GM19455 (cell line): ENCODE measurements at regions not wholly inside any gene's neighbourhood (a gene's known extent, or its start where the extent isn't known, plus 50 kb on each side); places are given as distances from the start of the nearest gene placed in this dataset.
"Not testable (repeated sequence)": the region's sequence is repeated elsewhere in the genome, so short reads cannot be mapped to it uniquely, and the experiment has no call there.

Experiments
- ATAC-seq: cut with Tn5 transposase; IDR thresholded peaks from one replicate; pipeline ENCODE4 v1.9.1; 2021; ENCODE audit not compliant: unreplicated experiment

- ATAC-seq: no peak
Observed at GRCh38 chr5:1638658-1639400, 115.1 kb upstream of the LPCAT1 start.

GRCh38 chr5:1637639-1638481 lies 114.1 kb upstream of the LPCAT1 start:
- ATAC-seq: no peak

GRCh38 chr5:1636981-1637638 lies 113.3 kb upstream of the LPCAT1 start:
- ATAC-seq: no peak

GRCh38 chr5:1636208-1636770 lies 112.5 kb upstream of the LPCAT1 start:
- ATAC-seq: not testable (repeated sequence)

GRCh38 chr5:1635477-1635876 lies 111.7 kb upstream of the LPCAT1 start:
- ATAC-seq: not testable (repeated sequence)

- no peak for ATAC-seq
Observed at GRCh38 chr5:1634337-1634661, 110.5 kb upstream of the LPCAT1 start.

GRCh38 chr5:1633605-1634336 lies 110.0 kb upstream of the LPCAT1 start:
- peak; percentile 98 for ATAC-seq

GRCh38 chr5:1631004-1631403 lies 107.2 kb upstream of the LPCAT1 start:
- ATAC-seq: not testable (repeated sequence)

- ATAC-seq: not testable (repeated sequence)
Observed at GRCh38 chr5:1626397-1626796, 102.6 kb upstream of the LPCAT1 start.

GRCh38 chr5:1619531-1619930 lies 95.8 kb upstream of the LPCAT1 start:
- ATAC-seq: not testable (repeated sequence)

- ATAC-seq: not testable (repeated sequence)
Observed at GRCh38 chr5:1618296-1618865, 94.6 kb upstream of the LPCAT1 start.

- ATAC-seq: not testable (repeated sequence)
Observed at GRCh38 chr5:1617236-1617755, 93.5 kb upstream of the LPCAT1 start.

GRCh38 chr5:1613515-1613914 lies 89.8 kb upstream of the LPCAT1 start:
- not testable (repeated sequence) for ATAC-seq

GRCh38 chr5:1610526-1610925 lies 86.8 kb upstream of the LPCAT1 start:
- ATAC-seq: not testable (repeated sequence)

GRCh38 chr5:1609111-1609510 lies 85.4 kb upstream of the LPCAT1 start:
- ATAC-seq: not testable (repeated sequence)

- not testable (repeated sequence) for ATAC-seq
Observed at GRCh38 chr5:1608336-1608735, 84.6 kb upstream of the LPCAT1 start.

- ATAC-seq: not testable (repeated sequence)
Observed at GRCh38 chr5:1606951-1607350, 83.2 kb upstream of the LPCAT1 start.

- ATAC-seq: not testable (repeated sequence)
Observed at GRCh38 chr5:1603916-1604315, 80.2 kb upstream of the LPCAT1 start.

GRCh38 chr5:1601565-1601964 lies 77.8 kb upstream of the LPCAT1 start:
- not testable (repeated sequence) for ATAC-seq
